GM12878 (cell line): ENCODE measurements at regions not wholly inside any gene's neighbourhood (a gene's known extent, or its start where the extent isn't known, plus 50 kb on each side); places are given as distances from the start of the nearest gene placed in this dataset.

Experiments
- ATAC-seq: fragments of 200-7000 bp; cut with Tn5 transposase; 3 replicates; pipeline ENCODE4 v1.9.1; 2020; ENCODE audit warnings: mild to moderate bottlenecking, moderate library complexity
- BruUV-seq: library from RNA; stranded (reverse); fragments of 400-500 nt; replicated peaks from 2 replicates; lab custom pipeline; 2021; lab: Mats Ljungman, UMichigan
- CTCF ChIA-PET: fragments of 300-600 bp; sonication (Branson Sonifier 250); formaldehyde crosslinking; extraction: SDS; loops from one replicate; lab custom pipeline; 2021; ENCODE audit warnings: inconsistent platforms; lab: Yijun Ruan, JAX
- POLR2A ChIA-PET: fragments of 350-600 bp; formaldehyde crosslinking; extraction: SDS; loops from one replicate; lab custom pipeline; 2021; ENCODE audit warnings: inconsistent platforms; lab: Charles Lee
- RAD21 ChIA-PET: fragments of 300-600 bp; sonication (Branson Sonifier 250); formaldehyde crosslinking; loops from one replicate; lab custom pipeline; 2023; ENCODE audit warnings: antibody characterized with exemption; ENCODE audit not compliant: unreplicated experiment; lab: Charles Lee
- SMC1A ChIA-PET: fragments of 300-600 bp; sonication (Branson Sonifier 250); formaldehyde crosslinking; loops from one replicate; lab custom pipeline; 2023; ENCODE audit not compliant: unreplicated experiment, uncharacterized antibody; lab: Charles Lee
- DNase-seq: peaks from one replicate; pipeline ENCODE4 v3.0.0-alpha.2; 2011; ENCODE audit warnings: low read depth, low spot score
- FAIRE-seq: peaks from 3 replicates; lab custom pipeline; 2011; peaks lifted over from hg19 to GRCh38; lab: Jason Lieb, UNC
- H2AFZ ChIP-seq: 2 replicates; pipeline ENCODE4 v1.6.0; 2011; ENCODE audit warnings: low read depth, low read length, control low read depth; ENCODE audit not compliant: control insufficient read depth
- H3K27ac ChIP-seq: 2 replicates; pipeline ENCODE4 v1.5.1; 2011; ENCODE audit warnings: control low read depth; ENCODE audit not compliant: control insufficient read depth, insufficient read depth
- H3K27me3 ChIP-seq, 2 experiments: replicated peaks in 1 of 2; 2 replicates each; pipeline versions ENCODE4 v1.6.0 to v1.6.1; 2011; ENCODE audit warnings: low read length in 1 of 2; ENCODE audit not compliant: control insufficient read depth in 2 of 2, insufficient read depth in 2 of 2
- H3K36me3 ChIP-seq, 2 experiments: 2 replicates each; pipeline ENCODE4 v1.5.1; 2011; ENCODE audit warnings: low read length in 1 of 2; ENCODE audit not compliant: control insufficient read depth in 2 of 2, insufficient read depth in 2 of 2
- H3K4me1 ChIP-seq: 2 replicates; pipeline ENCODE4 v1.6.1; 2011; ENCODE audit warnings: mild to moderate bottlenecking, low read length, moderate library complexity, mixed read lengths; ENCODE audit not compliant: control insufficient read depth, insufficient read depth
- H3K4me2 ChIP-seq: 2 replicates; pipeline ENCODE4 v1.6.0; 2011; ENCODE audit warnings: control low read depth; ENCODE audit not compliant: control insufficient read depth, insufficient read depth
- H3K4me3 ChIP-seq: fragments of 200-600 bp; sonication (generic); 2 replicates; pipeline ENCODE4 v1.5.1; 2016
- H3K79me2 ChIP-seq: 2 replicates; pipeline ENCODE4 v1.6.0; 2011; ENCODE audit warnings: low read length; ENCODE audit not compliant: control insufficient read depth, insufficient read depth
- H3K9ac ChIP-seq: 2 replicates; pipeline ENCODE4 v1.8.0; 2011; ENCODE audit warnings: low read length, control low read depth, mixed read lengths; ENCODE audit not compliant: control insufficient read depth, insufficient read depth
- H3K9me3 ChIP-seq: replicated peaks from 3 replicates; pipeline ENCODE4 v1.5.1; 2011; ENCODE audit warnings: mild to moderate bottlenecking, low read length; ENCODE audit not compliant: control insufficient read depth, insufficient read depth
- H4K20me1 ChIP-seq: 2 replicates; pipeline ENCODE4 v1.6.0; 2011; ENCODE audit not compliant: control insufficient read depth, insufficient read depth
- ATF7 ChIP-seq: fragments of 450-650 bp; IDR thresholded peaks from 2 replicates; pipeline ENCODE4 v1.6.1; 2016; ENCODE audit warnings: low read depth, mild to moderate bottlenecking
- BRCA1 ChIP-seq: IDR thresholded peaks from 2 replicates; pipeline ENCODE4 v1.6.1; 2011; ENCODE audit warnings: low read depth, low read length, improper control_type of control experiment
- CBX3 ChIP-seq: fragments of 200-600 bp; sonication (generic); IDR thresholded peaks from 2 replicates; pipeline ENCODE4 v1.6.1; 2016; ENCODE audit warnings: low read depth, borderline replicate concordance
- CBX5 ChIP-seq: sonication (generic); IDR thresholded peaks from 2 replicates; pipeline ENCODE4 v1.6.1; 2016; ENCODE audit warnings: low read depth, moderate library complexity, mild to moderate bottlenecking, inconsistent platforms
- JUND ChIP-seq: IDR thresholded peaks from 2 replicates; pipeline ENCODE4 v1.6.1; 2012; ENCODE audit warnings: low read depth, mild to moderate bottlenecking, low read length, improper control_type of control experiment, moderate library complexity
- KAT2A ChIP-seq: conservative IDR thresholded peaks from 2 replicates; pipeline ENCODE4 v1.6.1; 2011; ENCODE audit warnings: low read depth, low read length; ENCODE audit not compliant: control insufficient read depth
- MEF2A ChIP-seq: IDR thresholded peaks from 2 replicates; pipeline ENCODE4 v1.6.1; 2011; ENCODE audit warnings: low read depth, mild to moderate bottlenecking, low read length, moderate library complexity; ENCODE audit not compliant: insufficient read depth
- MYC ChIP-seq: IDR thresholded peaks from 2 replicates; pipeline ENCODE4 v1.6.1; 2011; ENCODE audit warnings: mild to moderate bottlenecking, low read length, moderate library complexity, inconsistent platforms; ENCODE audit not compliant: insufficient read depth, insufficient replicate concordance, insufficient read length, severe bottlenecking
- NRF1 ChIP-seq: conservative IDR thresholded peaks from 2 replicates; pipeline ENCODE4 v1.6.1; 2011; ENCODE audit warnings: mild to moderate bottlenecking, low read depth, low read length, improper control_type of control experiment
- PML ChIP-seq: IDR thresholded peaks from 2 replicates; pipeline ENCODE4 v1.6.1; 2012; ENCODE audit warnings: low read length, inconsistent platforms
- RAD51 ChIP-seq: fragments of 450-650 bp; IDR thresholded peaks from 2 replicates; pipeline ENCODE4 v1.6.1; 2016; ENCODE audit warnings: moderate library complexity, mild to moderate bottlenecking, inconsistent platforms
- RB1 ChIP-seq: fragments of 450-650 bp; formaldehyde crosslinking; IDR thresholded peaks from 2 replicates; pipeline ENCODE4 v1.6.1; 2017; ENCODE audit warnings: mild to moderate bottlenecking, borderline replicate concordance
- RFX5 ChIP-seq: IDR thresholded peaks from 2 replicates; pipeline ENCODE4 v1.6.1; 2011; ENCODE audit warnings: low read depth, low read length, improper control_type of control experiment
- TAF1 ChIP-seq: IDR thresholded peaks from 2 replicates; pipeline ENCODE4 v1.6.1; 2011; ENCODE audit warnings: mild to moderate bottlenecking, low read depth, low read length, borderline replicate concordance
- ZNF24 ChIP-seq: fragments of 450-650 bp; IDR thresholded peaks from 2 replicates; pipeline ENCODE4 v1.6.1; 2017; ENCODE audit warnings: antibody characterized with exemption, mild to moderate bottlenecking
- WGBS: methylation state at CpG from one replicate; pipeline ENCODE4 v1.1.6; 2016; ENCODE audit warnings: low lambda C conversion rate; ENCODE audit not compliant: insufficient replicate concordance, insufficient coverage; ENCODE audit errors: missing lambda C conversion rate; 5-methylcytosine and 5-hydroxymethylcytosine counted together
- in situ Hi-C: fragments of 300-500 bp; cut with MboI; formaldehyde crosslinking; loops from 9 replicates; pipeline ENCODE4 v1.14.3; 2018; ENCODE audit warnings: mixed read lengths
- intact Hi-C: fragments of 100-400 bp; cut with micrococcal nuclease; formaldehyde crosslinking; loops from one replicate; pipeline ENCODE4 v1.14.2; 2022; ENCODE audit not compliant: unreplicated experiment
- TF ChIP-seq, protein P1 (sequence below): fragments of 450-650 bp; IDR thresholded peaks from 2 replicates; pipeline ENCODE4 v1.6.1; 2018; ENCODE audit warnings: mild to moderate bottlenecking, low read depth, moderate library complexity; ENCODE audit not compliant: partially characterized antibody
- TF ChIP-seq, protein P2 (sequence below): fragments of 450-650 bp; IDR thresholded peaks from 2 replicates; pipeline ENCODE4 v1.6.1; 2017; ENCODE audit warnings: borderline replicate concordance

DNA sequence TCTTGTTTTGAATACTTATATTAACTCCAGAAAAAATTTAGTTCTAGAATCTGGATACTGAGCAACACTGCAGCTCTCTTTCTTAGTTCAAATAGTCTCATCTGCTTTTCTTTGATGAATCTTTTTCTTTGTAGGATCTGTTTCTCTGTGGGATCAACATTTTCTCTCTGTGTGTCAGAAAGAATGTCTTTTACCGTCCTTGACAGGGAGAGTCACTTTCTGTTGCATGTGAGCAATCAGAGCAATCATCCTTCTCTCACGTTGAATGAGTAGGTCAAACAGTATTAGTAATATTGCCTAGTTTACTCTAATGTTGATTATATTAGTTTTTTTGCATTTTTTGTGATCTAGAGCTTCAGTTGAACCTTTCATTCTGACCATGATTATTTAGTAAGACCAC lies 130.9 kb downstream of the TRMT11 start (continued):
- no peak for TF ChIP-seq CBX3
- no peak for TF ChIP-seq RAD51

GRCh38 chr6:126118058-126118755 lies 131.9 kb downstream of the TRMT11 start:
- SMC1A ChIA-PET, result interaction anchor here (0.9 to 1.2 kb wide), 3 partner anchors 13 to 18 kb away, joined by 3 to 4 read pairs (median 3); no protein-coding TSS in a partner anchor
- WGBS, result 92% methylated on average over 4 of the region's 4 CpGs
- Histone ChIP-seq H3K4me1 (no peaks in the 10 kb centered on the region), H4K20me1 (no peaks in the 10 kb centered on the region), H3K27me3 (no peaks in the 10 kb centered on the region), H3K9ac (no peak overlapping the region), H3K4me3 (no peak overlapping the region), H3K79me2 (no peaks in the 10 kb centered on the region), H3K9me3 (no peaks in the 10 kb centered on the region), H3K4me2 (no peak overlapping the region), H2AFZ (no peak overlapping the region), H3K27ac (no peak overlapping the region), H3K36me3 (peaks cover 0 to 4% of the 10 kb centered on the region in 2 experiments; a peak in 1 of 4 replicates)
- RAD21 ChIA-PET, result no interaction called here
- TF ChIP-seq, protein P1, sequence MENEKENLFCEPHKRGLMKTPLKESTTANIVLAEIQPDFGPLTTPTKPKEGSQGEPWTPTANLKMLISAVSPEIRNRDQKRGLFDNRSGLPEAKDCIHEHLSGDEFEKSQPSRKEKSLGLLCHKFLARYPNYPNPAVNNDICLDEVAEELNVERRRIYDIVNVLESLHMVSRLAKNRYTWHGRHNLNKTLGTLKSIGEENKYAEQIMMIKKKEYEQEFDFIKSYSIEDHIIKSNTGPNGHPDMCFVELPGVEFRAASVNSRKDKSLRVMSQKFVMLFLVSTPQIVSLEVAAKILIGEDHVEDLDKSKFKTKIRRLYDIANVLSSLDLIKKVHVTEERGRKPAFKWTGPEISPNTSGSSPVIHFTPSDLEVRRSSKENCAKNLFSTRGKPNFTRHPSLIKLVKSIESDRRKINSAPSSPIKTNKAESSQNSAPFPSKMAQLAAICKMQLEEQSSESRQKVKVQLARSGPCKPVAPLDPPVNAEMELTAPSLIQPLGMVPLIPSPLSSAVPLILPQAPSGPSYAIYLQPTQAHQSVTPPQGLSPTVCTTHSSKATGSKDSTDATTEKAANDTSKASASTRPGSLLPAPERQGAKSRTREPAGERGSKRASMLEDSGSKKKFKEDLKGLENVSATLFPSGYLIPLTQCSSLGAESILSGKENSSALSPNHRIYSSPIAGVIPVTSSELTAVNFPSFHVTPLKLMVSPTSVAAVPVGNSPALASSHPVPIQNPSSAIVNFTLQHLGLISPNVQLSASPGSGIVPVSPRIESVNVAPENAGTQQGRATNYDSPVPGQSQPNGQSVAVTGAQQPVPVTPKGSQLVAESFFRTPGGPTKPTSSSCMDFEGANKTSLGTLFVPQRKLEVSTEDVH, result no peak
- TF ChIP-seq CBX5, result no peak
- no peak for TF ChIP-seq RFX5
- TF ChIP-seq PML, result no peak
- TF ChIP-seq, protein P2, sequence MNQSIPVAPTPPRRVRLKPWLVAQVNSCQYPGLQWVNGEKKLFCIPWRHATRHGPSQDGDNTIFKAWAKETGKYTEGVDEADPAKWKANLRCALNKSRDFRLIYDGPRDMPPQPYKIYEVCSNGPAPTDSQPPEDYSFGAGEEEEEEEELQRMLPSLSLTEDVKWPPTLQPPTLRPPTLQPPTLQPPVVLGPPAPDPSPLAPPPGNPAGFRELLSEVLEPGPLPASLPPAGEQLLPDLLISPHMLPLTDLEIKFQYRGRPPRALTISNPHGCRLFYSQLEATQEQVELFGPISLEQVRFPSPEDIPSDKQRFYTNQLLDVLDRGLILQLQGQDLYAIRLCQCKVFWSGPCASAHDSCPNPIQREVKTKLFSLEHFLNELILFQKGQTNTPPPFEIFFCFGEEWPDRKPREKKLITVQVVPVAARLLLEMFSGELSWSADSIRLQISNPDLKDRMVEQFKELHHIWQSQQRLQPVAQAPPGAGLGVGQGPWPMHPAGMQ, result no peak
- TF ChIP-seq MEF2A, result no peak
- no peak for TF ChIP-seq TAF1
- no peak for TF ChIP-seq RB1
- TF ChIP-seq NRF1, result no peak
- no peak for TF ChIP-seq JUND
- TF ChIP-seq BRCA1, result no peak
- no peak for TF ChIP-seq KAT2A
- TF ChIP-seq ZNF24, result no peak
- TF ChIP-seq MYC, result no peak
- no peak for TF ChIP-seq ATF7
- TF ChIP-seq RAD51, result no peak
- POLR2A ChIA-PET, result interaction anchor here (0.8 kb wide), 1 partner anchor 12 kb away, joined by 4 read pairs; no protein-coding TSS in a partner anchor
- DNase-seq (no peak), FAIRE-seq (no peak), ATAC-seq (no peak)
- in situ Hi-C loops (no loop called here), intact Hi-C loops (no loop called here)
- CTCF ChIA-PET, result interaction anchor here (1.7 kb wide), 1 partner anchor 55 kb away, joined by 3 read pairs; no protein-coding TSS in a partner anchor
- no TSS peak for BruUV-seq
